CD4-positive, alpha-beta T cell (primary cell): ENCODE measurements at regions not wholly inside any gene's neighbourhood (a gene's known extent, or its start where the extent isn't known, plus 50 kb on each side); places are given as distances from the start of the nearest gene placed in this dataset.
"Not testable (repeated sequence)": the region's sequence is repeated elsewhere in the genome, so short reads cannot be mapped to it uniquely, and the experiment has no call there.

Experiments
- ATAC-seq: fragments of 200-7000 bp; cut with Tn5 transposase; one replicate; pipeline ENCODE4 v1.10.0; 2022; ENCODE audit warnings: mild to moderate bottlenecking; ENCODE audit not compliant: poor library complexity
- CTCF ChIA-PET: fragments of 350-600 bp; sonication (Branson Sonifier 250); formaldehyde crosslinking; loops from one replicate; lab custom pipeline; 2021; ENCODE audit warnings: antibody characterized with exemption, inconsistent platforms; lab: Charles Lee
- POLR2A ChIA-PET: fragments of 350-600 bp; sonication (Branson Sonifier 250); formaldehyde crosslinking; loops from one replicate; lab custom pipeline; 2021; ENCODE audit warnings: antibody characterized with exemption, inconsistent platforms; lab: Charles Lee
- DNase-seq, 14 experiments: peaks; one replicate each; pipeline ENCODE4 v3.0.0-alpha.2; 2013 to 2020; ENCODE audit warnings: mixed read lengths in 2 of 14
- H3K27ac ChIP-seq, 2 donors: one replicate each; pipeline versions ENCODE4 v1.5.1 to v1.7.0; 2013; ENCODE audit warnings: low read length in 2 of 2, low read depth in 1 of 2, mild to moderate bottlenecking in 1 of 2
- H3K27me3 ChIP-seq, 2 experiments: 1 replicate in 1 of 2; 2 replicates in 1 of 2; pipeline versions ENCODE4 v1.6.1 to v1.7.0; 2013; ENCODE audit warnings: low read length in 2 of 2, control low read depth in 1 of 2, mild to moderate bottlenecking in 1 of 2, moderate library complexity in 1 of 2; ENCODE audit not compliant: insufficient read depth in 2 of 2, control insufficient read depth in 1 of 2
- H3K36me3 ChIP-seq: one replicate; pipeline ENCODE4 v1.6.1; 2013; ENCODE audit warnings: low read length, control low read depth; ENCODE audit not compliant: insufficient read depth
- H3K4me1 ChIP-seq: one replicate; pipeline ENCODE4 v1.6.1; 2013; ENCODE audit warnings: low read length, control low read depth; ENCODE audit not compliant: insufficient read depth
- H3K4me3 ChIP-seq: one replicate; pipeline ENCODE4 v1.5.1; 2013; ENCODE audit warnings: mild to moderate bottlenecking, low read length, moderate library complexity
- H3K9me3 ChIP-seq, 2 experiments: 1 replicate in 1 of 2; 2 replicates in 1 of 2; pipeline versions ENCODE4 v1.6.1 to v1.7.0; 2013; ENCODE audit warnings: low read length in 2 of 2, mild to moderate bottlenecking in 2 of 2, control low read depth in 1 of 2, moderate library complexity in 1 of 2; ENCODE audit not compliant: control insufficient read depth in 1 of 2, insufficient read depth in 1 of 2
- H3K27ac Mint-ChIP-seq: one replicate; pipeline ENCODE4 v1.8.0; 2020; ENCODE audit warnings: mixed read lengths
- H3K27me3 Mint-ChIP-seq: one replicate; pipeline ENCODE4 v1.8.0; 2021; ENCODE audit warnings: mixed read lengths
- H3K36me3 Mint-ChIP-seq: one replicate; pipeline ENCODE4 v1.8.0; 2021; ENCODE audit warnings: low read depth, mixed read lengths
- H3K4me1 Mint-ChIP-seq: one replicate; pipeline ENCODE4 v1.8.0; 2021; ENCODE audit warnings: low read depth, mixed read lengths
- H3K4me3 Mint-ChIP-seq: one replicate; pipeline ENCODE4 v1.8.0; 2020; ENCODE audit warnings: mild to moderate bottlenecking, mixed read lengths
- H3K9me3 Mint-ChIP-seq: one replicate; pipeline ENCODE4 v1.8.0; 2020; ENCODE audit warnings: mixed read lengths
- CTCF ChIP-seq: fragments of 200-600 bp; IDR thresholded peaks from one replicate; pipeline ENCODE4 v1.8.0; 2022; ENCODE audit warnings: antibody characterized with exemption, mild to moderate bottlenecking
- intact Hi-C, 2 experiments: fragments of 100-400 bp; cut with DNase I in 1 of 2; cut with micrococcal nuclease in 1 of 2; formaldehyde crosslinking; loops; one replicate each; pipeline versions ENCODE4 v1.15.1 to v1.9.0; 2023 to 2025; cut with DNase I, micrococcal nuclease

DNA sequence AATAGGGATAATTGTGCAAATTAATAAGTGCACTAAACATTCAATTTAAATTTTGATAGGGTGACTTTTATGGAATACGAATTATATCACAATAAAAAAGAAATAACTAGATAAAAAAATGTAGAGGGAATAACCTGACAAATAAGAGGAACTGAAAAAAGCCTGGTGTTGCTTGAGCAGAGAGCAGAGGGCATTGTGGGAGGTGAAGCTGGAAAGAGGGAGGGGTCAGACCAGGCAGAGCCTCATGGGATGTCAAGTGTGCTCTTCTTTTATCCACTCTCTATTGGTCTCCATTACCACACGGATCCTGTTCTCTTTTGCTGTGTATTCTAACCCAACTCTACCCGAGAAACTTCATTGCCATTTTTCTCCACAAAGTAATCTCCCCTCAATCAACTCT, 264.0 kb upstream of the CRBN start:
- H3K27ac Mint-ChIP-seq: no peak overlapping the region
- H3K36me3 Mint-ChIP-seq: no peaks in the 10 kb centered on the region
- H3K9me3 Mint-ChIP-seq: no peaks in the 10 kb centered on the region
- Histone ChIP-seq H3K36me3 (no peaks in the 10 kb centered on the region), H3K27ac (no peak overlapping the region), H3K4me3 (no peak overlapping the region), H3K27me3 (no peaks in the 10 kb centered on the region), H3K9me3 (no peaks in the 10 kb centered on the region), H3K4me1 (no peaks in the 10 kb centered on the region)
- H3K4me3 Mint-ChIP-seq: no peak overlapping the region
- no peak for ATAC-seq
- intact Hi-C loops: no loop called here
- H3K4me1 Mint-ChIP-seq: no peaks in the 10 kb centered on the region
- POLR2A ChIA-PET: no interaction called here
- CTCF ChIA-PET: no interaction called here
- peaks cover 6% of the 10 kb centered on the region for H3K27me3 Mint-ChIP-seq
- TF ChIP-seq CTCF: no peak
- DNase-seq: no peak

GRCh38 chr3:3433711-3434110, 254.2 kb upstream of the CRBN start:
- POLR2A ChIA-PET: no interaction called here

DNA sequence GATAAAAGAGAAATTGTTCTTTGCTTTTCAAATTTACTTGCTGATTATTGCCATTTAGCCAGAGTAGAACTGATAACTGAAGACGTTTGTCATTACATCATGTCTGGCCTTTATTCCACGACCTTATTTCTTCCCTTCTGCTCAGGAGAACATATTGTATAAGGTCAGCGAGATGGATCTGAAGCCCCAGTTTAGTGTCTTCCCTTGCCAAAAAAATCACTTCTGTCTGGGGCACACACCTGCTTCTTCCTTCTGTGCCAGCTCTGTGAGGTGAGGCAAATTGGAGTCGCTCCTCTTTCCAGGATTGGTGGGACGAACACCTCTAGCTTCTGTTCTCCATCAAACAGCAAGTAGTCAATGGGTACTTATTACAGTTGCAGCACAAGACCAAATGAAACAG, 250.3 kb upstream of the CRBN start:
- Histone ChIP-seq H3K27me3 (no peaks in the 10 kb centered on the region), H3K27ac (no peak overlapping the region), H3K4me1 (no peaks in the 10 kb centered on the region), H3K36me3 (no peaks in the 10 kb centered on the region), H3K4me3 (no peak overlapping the region), H3K9me3 (no peaks in the 10 kb centered on the region)
- Mint-ChIP-seq H3K9me3 (peaks cover 4% of the 10 kb centered on the region), H3K4me3 (no peak overlapping the region), H3K27me3 (no peaks in the 10 kb centered on the region), H3K36me3 (no peaks in the 10 kb centered on the region), H3K27ac (no peak overlapping the region), H3K4me1 (no peaks in the 10 kb centered on the region)
- POLR2A ChIA-PET: no interaction called here
- TF ChIP-seq CTCF: no peak
- DNase-seq (no peak), ATAC-seq (no peak)
- CTCF ChIA-PET: no interaction called here
- intact Hi-C loops: no loop called here

More at GRCh38 chr3:3433711-3434110, 254.2 kb upstream of the CRBN start:
- Histone ChIP-seq H3K4me3 (no peak overlapping the region), H3K27ac (no peak overlapping the region), H3K4me1 (no peaks in the 10 kb centered on the region), H3K36me3 (no peaks in the 10 kb centered on the region), H3K27me3 (no peaks in the 10 kb centered on the region), H3K9me3 (no peaks in the 10 kb centered on the region)
- no peak overlapping the region for H3K27ac Mint-ChIP-seq
- CTCF ChIA-PET: no interaction called here
- DNase-seq: no peak
- no peak for TF ChIP-seq CTCF
- H3K27me3 Mint-ChIP-seq: no peaks in the 10 kb centered on the region
- H3K9me3 Mint-ChIP-seq: no peaks in the 10 kb centered on the region
- H3K4me1 Mint-ChIP-seq: no peaks in the 10 kb centered on the region
- no peak for ATAC-seq
- no peaks in the 10 kb centered on the region for H3K36me3 Mint-ChIP-seq
- intact Hi-C loops: no loop called here
- H3K4me3 Mint-ChIP-seq: no peak overlapping the region

DNA sequence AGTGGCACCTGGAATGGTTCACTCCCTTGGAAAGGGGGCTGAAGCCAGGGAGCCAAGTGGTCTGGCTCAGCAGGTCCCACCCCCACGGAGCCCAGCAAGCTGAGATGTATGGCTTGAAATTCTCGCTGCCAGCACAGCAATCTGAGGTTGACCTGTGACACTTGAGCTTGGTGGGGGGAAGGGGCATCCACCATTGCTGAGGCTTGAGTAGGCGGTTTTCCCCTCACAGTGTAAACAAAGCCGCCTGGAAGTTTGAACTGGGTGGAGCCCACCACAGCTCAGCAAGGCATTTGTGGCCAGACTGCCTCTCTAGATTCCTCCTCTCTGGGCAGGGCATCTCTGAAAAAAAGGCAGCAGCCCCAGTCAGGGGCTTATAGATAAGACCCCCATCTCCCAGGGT, 228.2 kb upstream of the CRBN start:
- H3K27me3 Mint-ChIP-seq, H3K4me3 ChIP-seq, H3K4me1 Mint-ChIP-seq, H3K27ac Mint-ChIP-seq, ATAC-seq, H3K9me3 Mint-ChIP-seq, H3K27ac ChIP-seq, H3K36me3 ChIP-seq, CTCF ChIA-PET, H3K4me1 ChIP-seq, H3K36me3 Mint-ChIP-seq, intact Hi-C loops, POLR2A ChIA-PET, H3K9me3 ChIP-seq, H3K4me3 Mint-ChIP-seq, H3K27me3 ChIP-seq, DNase-seq: not testable (repeated sequence)
